ENCODE measurements at regions not wholly inside any gene's neighbourhood (a gene's known extent, or its start where the extent isn't known, plus 50 kb on each side); places are given as distances from the start of the nearest gene placed in this dataset.

GRCh38 chr2:43111788-43112554 is 114.4 kb downstream of the ZFP36L2 start:
- no TSS peak for BruUV-seq (replicated peaks)
- H3K4me1 ChIP-seq (ENCODE audit: control insufficient read depth in 1 of 2, insufficient read depth in 2 of 2, low read length in 2 of 2), result peaks cover 0 to 11% of the 10 kb centered on the region in 2 experiments; a peak in 1 of 4 replicates
- CTCF ChIA-PET, result no interaction called here

DNA sequence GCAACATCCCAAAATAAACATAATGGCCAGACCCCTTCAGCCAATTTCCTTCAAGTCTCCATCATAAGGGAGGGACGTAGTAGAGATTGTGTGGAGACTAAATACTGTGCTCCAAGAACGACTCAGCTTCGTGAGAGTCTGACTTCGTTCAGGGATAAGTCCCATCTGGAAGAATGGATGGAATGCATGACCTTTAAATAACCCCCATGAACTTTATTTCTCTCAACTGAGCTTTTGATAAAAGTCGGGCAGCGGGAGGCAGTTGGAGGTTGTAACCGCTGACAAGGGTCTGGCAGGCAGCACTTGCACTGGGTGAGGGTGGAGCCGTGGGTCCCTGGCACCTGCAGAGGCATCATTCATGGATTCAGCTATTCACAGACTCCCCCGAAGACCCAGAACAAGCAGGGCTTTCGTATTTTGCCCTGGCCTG is 115.9 kb downstream of the ZFP36L2 start:
- H2AFZ ChIP-seq (ENCODE audit: low read depth, low read length, poor library complexity, severe bottlenecking), result no peak overlapping the region
- DNase-seq (ENCODE audit: low read depth, low spot score), result no peak
- ChIA-PET RAD21 (ENCODE audit: low non-redundant PET in 1 of 2, low total read pairs in 2 of 2, uncharacterized antibody in 2 of 2, unreplicated experiment in 2 of 2) (no interaction called here), CTCF (no interaction called here), POLR2A (no interaction called here)
- H4K20me1 ChIP-seq (ENCODE audit: insufficient read depth), result no peaks in the 10 kb centered on the region
- BruUV-seq (replicated peaks), result no TSS peak
- H3K4me1 ChIP-seq (ENCODE audit: control insufficient read depth in 1 of 2, insufficient read depth in 2 of 2, low read length in 2 of 2), result peaks cover 3 to 15% of the 10 kb centered on the region in 2 experiments; a peak in 3 of 4 replicates
- peak overlapping the region; percentile 5; the same call in 1 of the 2 replicates for H3K4me2 ChIP-seq (ENCODE audit: low read length)
- TF ChIP-seq SP1 (IDR thresholded peaks at IDR 0.05; ENCODE audit: low read depth) (no peak), ZFX (IDR thresholded peaks at IDR 0.05) (no peak), EZH2 (IDR thresholded peaks at IDR 0.05) (no peak), REST (IDR thresholded peaks at IDR 0.05; ENCODE audit: low read depth) (no peak), SRF (IDR thresholded peaks at IDR 0.05; ENCODE audit: low read depth) (no peak), MAX (IDR thresholded peaks at IDR 0.05) (no peak), YY1 (IDR thresholded peaks at IDR 0.05; ENCODE audit: extremely low read depth, insufficient replicate concordance, low read depth, low read length) (no peak), ZNF274 (IDR thresholded peaks at IDR 0.05; ENCODE audit: low read depth, low read length) (no peak), JUND (IDR thresholded peaks at IDR 0.05) (no peak), EGR1 (IDR thresholded peaks at IDR 0.05; ENCODE audit: low read depth) (no peak), POLR2A (IDR thresholded peaks at IDR 0.05; ENCODE audit: borderline replicate concordance, extremely low read depth, insufficient read depth, insufficient read length) (no peak)
- H3K9ac ChIP-seq (ENCODE audit: low read length), result no peak overlapping the region
- H3K9me3 ChIP-seq (ENCODE audit: control insufficient read depth in 1 of 2, insufficient read depth in 1 of 2, low read depth in 1 of 2, low read length in 2 of 2), result no peaks in the 10 kb centered on the region
- intact Hi-C loops (cut with micrococcal nuclease), result no loop called here
- no peaks in the 10 kb centered on the region for H3K36me3 ChIP-seq (ENCODE audit: control insufficient read depth in 1 of 2, insufficient read depth in 2 of 2, low read length in 2 of 2)
- ATAC-seq, result no peak
- H3K27ac ChIP-seq (ENCODE audit: low read depth, low read length), result no peak overlapping the region
- H3K27me3 ChIP-seq (ENCODE audit: insufficient read depth, low read length), result no peaks in the 10 kb centered on the region
- no peak overlapping the region for H3K4me3 ChIP-seq (replicated peaks in 1 of 2; ENCODE audit: low read depth in 1 of 2, low read length in 2 of 2)
- H3K9me2 ChIP-seq (ENCODE audit: insufficient read depth), result no peaks in the 10 kb centered on the region
- no peaks in the 10 kb centered on the region for H3K79me2 ChIP-seq (ENCODE audit: insufficient read depth, low read length)

More at GRCh38 chr2:43111788-43112554, 114.4 kb downstream of the ZFP36L2 start:
- Histone ChIP-seq H3K27ac (ENCODE audit: low read depth, low read length) (no peak overlapping the region), H2AFZ (ENCODE audit: low read depth, low read length, poor library complexity, severe bottlenecking) (no peak overlapping the region), H3K9me2 (ENCODE audit: insufficient read depth) (no peaks in the 10 kb centered on the region), H4K20me1 (ENCODE audit: insufficient read depth) (no peaks in the 10 kb centered on the region), H3K36me3 (ENCODE audit: control insufficient read depth in 1 of 2, insufficient read depth in 2 of 2, low read length in 2 of 2) (no peaks in the 10 kb centered on the region), H3K9me3 (ENCODE audit: control insufficient read depth in 1 of 2, insufficient read depth in 1 of 2, low read depth in 1 of 2, low read length in 2 of 2) (no peaks in the 10 kb centered on the region), H3K4me3 (replicated peaks in 1 of 2; ENCODE audit: low read depth in 1 of 2, low read length in 2 of 2) (no peak overlapping the region), H3K79me2 (ENCODE audit: insufficient read depth, low read length) (no peaks in the 10 kb centered on the region), H3K9ac (ENCODE audit: low read length) (no peak overlapping the region), H3K27me3 (ENCODE audit: insufficient read depth, low read length) (no peaks in the 10 kb centered on the region), H3K4me2 (ENCODE audit: low read length) (no peak overlapping the region)
- no peak for TF ChIP-seq YY1 (IDR thresholded peaks at IDR 0.05; ENCODE audit: extremely low read depth, insufficient replicate concordance, low read depth, low read length)
- TF ChIP-seq, protein P1, sequence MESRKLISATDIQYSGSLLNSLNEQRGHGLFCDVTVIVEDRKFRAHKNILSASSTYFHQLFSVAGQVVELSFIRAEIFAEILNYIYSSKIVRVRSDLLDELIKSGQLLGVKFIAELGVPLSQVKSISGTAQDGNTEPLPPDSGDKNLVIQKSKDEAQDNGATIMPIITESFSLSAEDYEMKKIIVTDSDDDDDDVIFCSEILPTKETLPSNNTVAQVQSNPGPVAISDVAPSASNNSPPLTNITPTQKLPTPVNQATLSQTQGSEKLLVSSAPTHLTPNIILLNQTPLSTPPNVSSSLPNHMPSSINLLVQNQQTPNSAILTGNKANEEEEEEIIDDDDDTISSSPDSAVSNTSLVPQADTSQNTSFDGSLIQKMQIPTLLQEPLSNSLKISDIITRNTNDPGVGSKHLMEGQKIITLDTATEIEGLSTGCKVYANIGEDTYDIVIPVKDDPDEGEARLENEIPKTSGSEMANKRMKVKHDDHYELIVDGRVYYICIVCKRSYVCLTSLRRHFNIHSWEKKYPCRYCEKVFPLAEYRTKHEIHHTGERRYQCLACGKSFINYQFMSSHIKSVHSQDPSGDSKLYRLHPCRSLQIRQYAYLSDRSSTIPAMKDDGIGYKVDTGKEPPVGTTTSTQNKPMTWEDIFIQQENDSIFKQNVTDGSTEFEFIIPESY (IDR thresholded peaks at IDR 0.05; ENCODE audit: extremely low read depth, insufficient replicate concordance, low read length), result no peak
- TF ChIP-seq EGR1 (IDR thresholded peaks at IDR 0.05; ENCODE audit: low read depth), result no peak
- RAD21 ChIA-PET (ENCODE audit: low non-redundant PET in 1 of 2, low total read pairs in 2 of 2, uncharacterized antibody in 2 of 2, unreplicated experiment in 2 of 2), result interaction anchor here in 1 of 2 experiments (0.7 kb wide), 1 partner anchor 88 kb away, joined by 3 read pairs; no protein-coding TSS in a partner anchor
- no peak for DNase-seq (ENCODE audit: low read depth, low spot score)
- no peak for ATAC-seq
- POLR2A ChIA-PET, result no interaction called here
- intact Hi-C loops (cut with micrococcal nuclease), result no loop called here
